DND-41 (cell line): ENCODE measurements at regions not wholly inside any gene's neighbourhood (a gene's known extent, or its start where the extent isn't known, plus 50 kb on each side); places are given as distances from the start of the nearest gene placed in this dataset.

Experiments used
- EZH2 ChIP-seq: IDR thresholded peaks from 3 replicates; pipeline ENCODE4 v1.6.1; 2012; ENCODE audit warnings: borderline replicate concordance, low read depth, mild to moderate bottlenecking, moderate library complexity, low read length, inconsistent platforms; ENCODE audit not compliant: severe bottlenecking
- TF ChIP-seq, protein P1 (sequence below): IDR thresholded peaks from 2 replicates; pipeline ENCODE4 v1.5.1; 2012; ENCODE audit warnings: borderline replicate concordance, low read length, moderate library complexity, mild to moderate bottlenecking; ENCODE audit not compliant: poor library complexity, severe bottlenecking; ENCODE audit errors: extremely low read depth

DNA sequence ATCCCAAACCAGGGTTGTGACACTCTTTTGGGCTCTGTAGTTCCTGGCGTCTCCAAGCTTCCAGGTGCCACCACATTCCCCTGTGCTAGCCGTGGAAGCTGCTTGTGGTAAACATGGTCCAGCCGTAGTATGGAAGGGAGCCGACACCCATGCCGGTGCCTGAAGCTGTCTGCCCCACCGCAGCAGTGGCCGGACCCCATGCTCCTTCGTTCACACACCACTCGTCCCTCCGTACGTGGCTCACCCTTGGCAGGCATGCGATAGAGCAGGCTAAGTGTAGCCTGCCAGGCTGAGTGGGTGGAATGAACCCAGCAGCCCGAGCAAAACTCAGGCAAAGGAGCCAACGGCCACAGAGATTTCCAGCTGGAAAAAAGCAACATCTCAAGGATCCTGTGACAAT lies 2030.4 kb downstream of the EFNA5 start:
- TF ChIP-seq, protein P1, sequence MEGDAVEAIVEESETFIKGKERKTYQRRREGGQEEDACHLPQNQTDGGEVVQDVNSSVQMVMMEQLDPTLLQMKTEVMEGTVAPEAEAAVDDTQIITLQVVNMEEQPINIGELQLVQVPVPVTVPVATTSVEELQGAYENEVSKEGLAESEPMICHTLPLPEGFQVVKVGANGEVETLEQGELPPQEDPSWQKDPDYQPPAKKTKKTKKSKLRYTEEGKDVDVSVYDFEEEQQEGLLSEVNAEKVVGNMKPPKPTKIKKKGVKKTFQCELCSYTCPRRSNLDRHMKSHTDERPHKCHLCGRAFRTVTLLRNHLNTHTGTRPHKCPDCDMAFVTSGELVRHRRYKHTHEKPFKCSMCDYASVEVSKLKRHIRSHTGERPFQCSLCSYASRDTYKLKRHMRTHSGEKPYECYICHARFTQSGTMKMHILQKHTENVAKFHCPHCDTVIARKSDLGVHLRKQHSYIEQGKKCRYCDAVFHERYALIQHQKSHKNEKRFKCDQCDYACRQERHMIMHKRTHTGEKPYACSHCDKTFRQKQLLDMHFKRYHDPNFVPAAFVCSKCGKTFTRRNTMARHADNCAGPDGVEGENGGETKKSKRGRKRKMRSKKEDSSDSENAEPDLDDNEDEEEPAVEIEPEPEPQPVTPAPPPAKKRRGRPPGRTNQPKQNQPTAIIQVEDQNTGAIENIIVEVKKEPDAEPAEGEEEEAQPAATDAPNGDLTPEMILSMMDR = no peak
- no peak for TF ChIP-seq EZH2
